ENCODE measurements at regions not wholly inside any gene's neighbourhood (a gene's known extent, or its start where the extent isn't known, plus 50 kb on each side); places are given as distances from the start of the nearest gene placed in this dataset.
A peak's percentile ranks its signal among the peaks of the same experiment; 100 is the strongest.

DNA sequence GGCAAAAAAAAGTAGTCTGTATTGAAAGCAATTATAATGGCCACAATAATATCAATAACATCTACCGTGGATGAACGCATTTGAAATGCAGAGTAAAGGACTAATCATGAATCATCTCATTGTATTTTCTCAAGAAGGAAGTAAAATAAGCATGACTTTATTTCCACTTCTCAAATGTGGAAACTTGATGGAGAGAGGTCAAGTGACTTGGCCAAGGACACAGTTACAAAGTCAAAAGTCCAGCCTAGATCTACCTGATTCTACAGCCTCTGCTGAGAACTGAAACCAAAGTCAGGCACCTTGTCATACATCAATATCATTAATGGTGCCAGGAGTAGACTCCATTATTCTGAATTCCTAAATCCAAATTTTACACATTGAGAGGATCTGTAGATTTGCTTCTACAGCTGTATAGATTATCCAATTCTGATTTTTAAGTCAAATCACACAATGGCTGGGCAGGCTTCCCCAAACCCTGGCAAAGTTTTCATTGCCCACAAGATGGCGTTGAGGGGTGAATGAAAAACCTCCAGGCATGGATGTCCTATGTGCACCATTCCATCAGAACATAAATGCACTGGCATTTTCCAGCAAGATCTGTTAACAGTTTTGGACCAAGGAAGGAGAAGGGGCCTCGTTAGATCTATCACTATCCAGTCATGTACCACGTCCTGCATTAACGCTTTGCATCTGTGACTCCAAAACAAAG lies 423.1 kb downstream of the MAFB start:
- peak; percentile 41 to 47 for DNase-seq

DNA sequence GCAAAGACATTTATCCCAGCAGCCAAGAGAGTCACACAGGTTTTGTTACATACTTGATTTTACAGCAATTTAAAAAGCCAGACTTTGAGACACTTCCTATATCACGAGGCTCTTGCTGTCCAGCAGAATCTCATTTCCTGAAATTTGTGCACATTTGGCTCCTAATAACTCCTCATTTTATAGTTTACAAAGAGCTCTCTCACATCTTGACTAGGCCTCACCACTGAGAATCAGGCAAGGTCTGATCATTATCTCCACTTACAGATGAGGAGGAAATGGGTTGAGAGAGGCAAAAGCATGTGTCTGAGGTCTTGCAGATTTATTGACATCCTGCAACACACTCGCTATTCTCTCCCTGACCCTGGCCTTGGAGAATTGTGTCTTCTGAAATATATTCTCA lies 426.8 kb downstream of the MAFB start:
- DNase-seq, result peak; percentile 16 to 19

DNA sequence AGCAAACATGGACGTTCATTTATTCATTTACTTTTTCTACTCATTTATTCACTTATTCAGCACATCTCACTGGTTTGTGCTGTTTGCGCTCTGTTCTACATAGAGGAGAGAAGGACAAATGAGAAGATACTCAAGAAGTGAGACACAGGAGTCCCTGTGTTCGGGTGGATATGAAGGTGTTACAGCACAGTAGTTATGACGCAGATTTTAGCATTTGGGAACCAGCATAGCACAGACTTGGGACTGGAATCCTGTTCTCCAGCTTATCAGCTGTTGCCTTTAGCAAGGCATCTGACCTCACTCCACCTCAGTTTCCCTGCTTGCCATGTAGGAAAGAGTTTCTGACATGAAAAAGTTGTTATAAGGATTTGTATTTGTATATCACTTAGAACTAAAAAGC lies 430.1 kb downstream of the MAFB start:
- DNase-seq, result no peak

DNA sequence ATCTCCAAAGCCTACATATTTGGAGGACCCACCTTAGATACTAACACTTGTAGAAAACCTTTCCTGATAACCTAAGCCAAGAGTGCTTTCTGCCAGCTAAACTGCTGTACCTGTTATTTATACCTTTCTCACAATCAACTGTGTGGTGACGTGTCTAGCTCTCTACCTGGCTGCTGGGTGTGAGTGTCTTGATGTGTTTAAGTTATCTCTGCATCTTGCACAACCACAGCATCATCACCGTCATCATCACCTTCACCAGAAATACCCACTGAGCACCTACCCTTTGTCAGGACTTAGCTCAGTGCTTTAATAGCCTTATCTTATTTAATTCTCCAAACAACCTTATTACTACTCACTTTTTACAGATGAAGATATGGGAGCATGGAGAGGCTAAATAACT lies 431.3 kb downstream of the MAFB start:
- DNase-seq, result no peak

DNA sequence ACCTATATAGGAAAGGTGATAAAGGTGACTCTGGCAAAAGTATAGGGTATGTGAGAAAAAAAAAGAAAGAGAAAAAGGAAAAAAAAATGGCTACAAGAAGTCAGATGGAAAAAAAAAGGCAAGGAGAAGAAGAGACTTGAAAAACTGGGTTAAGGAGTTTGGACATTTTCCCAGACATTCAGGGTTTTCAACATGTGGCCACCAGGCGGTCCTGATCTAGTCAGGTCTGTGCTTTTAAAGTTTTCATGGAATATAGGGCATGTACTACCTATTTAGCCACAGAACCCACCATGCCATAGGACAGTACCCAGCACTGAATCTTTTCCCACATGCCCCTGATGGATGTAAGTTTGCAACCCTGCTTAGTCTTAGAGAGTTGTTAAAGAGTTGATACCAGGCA lies 433.7 kb downstream of the MAFB start:
- no peak for DNase-seq

DNA sequence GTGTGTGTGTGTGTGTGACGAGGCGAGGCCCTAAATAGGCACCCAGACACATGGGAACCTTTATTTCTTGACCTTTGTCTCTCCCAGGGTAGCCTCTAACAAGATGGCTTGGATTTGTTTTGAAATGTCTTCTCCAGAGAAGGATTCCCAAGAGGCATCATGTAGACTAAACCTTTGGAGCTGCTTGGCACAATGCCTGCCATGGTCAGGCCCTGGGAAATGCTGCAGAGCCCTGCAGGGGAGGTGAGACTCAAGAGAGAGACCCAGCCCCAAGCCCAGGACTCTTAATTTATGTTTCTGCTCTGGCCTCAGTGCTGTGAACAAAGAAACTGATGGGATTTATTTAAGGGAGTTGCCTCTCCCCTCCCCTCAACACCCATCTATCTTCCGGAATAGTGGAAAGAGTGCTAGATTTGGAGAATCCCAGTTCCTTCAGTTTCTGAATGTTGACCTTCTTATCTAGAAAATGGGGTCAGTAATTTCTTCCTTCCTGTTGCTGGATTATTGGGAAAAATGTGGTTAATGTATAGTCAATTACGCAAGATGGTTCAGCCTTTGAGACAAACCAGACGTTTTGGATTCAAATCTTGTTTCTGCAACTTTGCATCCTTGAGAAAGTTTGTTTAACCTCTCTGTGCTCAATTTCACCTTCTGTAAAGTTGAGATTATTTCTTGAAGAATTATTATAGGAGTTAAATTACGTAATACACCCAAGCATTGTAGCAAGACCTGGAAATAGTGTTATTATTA lies 434.8 kb downstream of the MAFB start:
- DNase-seq, result no peak

DNA sequence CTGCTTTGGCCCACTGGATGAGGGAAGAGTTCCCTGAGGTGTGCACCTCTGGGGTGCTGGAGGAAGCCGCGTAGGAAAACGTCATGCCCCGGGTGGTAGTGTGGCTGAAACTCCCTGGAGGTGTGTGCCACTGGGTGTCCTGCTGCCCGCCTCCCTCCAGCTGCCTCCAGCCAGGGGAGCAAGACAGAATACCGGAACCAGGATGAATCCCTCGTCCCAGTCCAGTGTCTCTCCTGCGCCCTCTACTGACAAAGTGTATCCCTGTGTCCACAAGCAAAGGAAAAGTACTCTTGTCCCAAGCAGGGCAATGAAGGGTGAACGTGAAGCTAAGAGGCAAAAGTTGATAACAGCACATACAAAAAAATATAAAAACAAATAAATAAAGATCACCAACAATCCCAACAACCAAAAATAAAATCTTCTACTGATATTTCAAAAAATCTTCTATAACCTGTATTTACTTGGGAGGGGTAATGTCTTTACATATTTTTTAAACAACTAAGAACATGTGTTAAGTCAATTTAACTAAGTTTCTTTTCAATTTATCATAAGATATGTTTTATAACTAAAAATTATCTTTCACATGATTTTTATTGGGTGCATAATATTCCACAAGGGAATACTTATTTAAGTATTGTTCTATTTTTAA lies 437.6 kb downstream of the MAFB start:
- peak in 1 of 2 donors; percentile 48 for DNase-seq

DNA sequence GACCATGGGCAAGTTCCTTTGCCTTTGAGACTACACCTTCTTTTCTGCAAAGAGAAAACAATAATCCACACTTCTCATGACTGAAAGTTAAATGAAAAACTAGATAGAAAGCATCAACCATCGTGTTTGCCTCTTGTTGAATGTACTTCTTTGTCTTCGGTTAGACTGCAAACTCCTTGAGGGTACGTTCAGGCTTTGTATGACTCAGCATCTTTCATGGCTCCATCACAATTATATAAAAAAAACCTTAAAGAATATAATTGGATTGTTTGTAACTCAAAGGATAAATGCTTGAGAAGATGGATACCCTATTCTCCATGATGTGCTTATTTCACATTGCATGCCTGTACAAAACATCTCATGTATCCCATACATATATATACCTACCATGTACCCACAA lies 439.2 kb downstream of the MAFB start:
- no peak for DNase-seq

DNA sequence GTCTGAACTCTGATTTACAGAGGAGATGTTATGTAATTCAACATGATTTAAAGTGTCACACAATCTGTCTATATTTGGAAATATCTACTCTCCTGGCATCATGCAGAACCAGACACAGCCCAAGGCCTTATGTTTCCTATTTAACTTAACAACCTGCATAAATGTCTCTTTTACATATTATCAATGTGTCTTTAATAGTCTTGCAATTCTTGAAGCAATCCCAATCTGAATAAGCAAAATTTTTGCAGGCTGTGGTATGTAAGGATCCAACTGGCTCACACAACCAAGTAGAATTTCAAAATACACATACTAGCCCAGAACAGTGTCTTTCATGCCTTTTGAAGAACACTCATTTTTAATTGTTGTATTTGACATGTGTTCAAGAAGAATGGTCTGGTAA lies 443.2 kb downstream of the MAFB start:
- DNase-seq, result no peak

DNA sequence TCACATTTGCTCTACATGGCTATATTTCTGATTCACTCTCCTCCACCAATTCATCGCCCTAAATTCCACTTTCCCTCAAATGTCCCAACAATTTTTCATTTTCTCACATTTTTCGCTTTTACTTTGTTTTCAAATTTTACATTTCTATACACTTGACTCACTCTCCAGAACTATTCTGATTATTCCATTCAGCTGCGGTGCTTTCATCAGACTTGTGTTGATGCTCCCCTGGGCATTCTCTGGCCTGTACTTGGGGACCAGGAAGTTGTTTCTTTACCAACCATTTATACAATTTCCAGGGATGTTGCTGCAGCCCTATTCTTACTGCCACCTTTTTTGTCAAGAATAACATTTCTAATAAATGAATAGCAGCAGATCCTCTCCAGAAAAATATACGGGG lies 444.8 kb downstream of the MAFB start:
- no peak for DNase-seq

DNA sequence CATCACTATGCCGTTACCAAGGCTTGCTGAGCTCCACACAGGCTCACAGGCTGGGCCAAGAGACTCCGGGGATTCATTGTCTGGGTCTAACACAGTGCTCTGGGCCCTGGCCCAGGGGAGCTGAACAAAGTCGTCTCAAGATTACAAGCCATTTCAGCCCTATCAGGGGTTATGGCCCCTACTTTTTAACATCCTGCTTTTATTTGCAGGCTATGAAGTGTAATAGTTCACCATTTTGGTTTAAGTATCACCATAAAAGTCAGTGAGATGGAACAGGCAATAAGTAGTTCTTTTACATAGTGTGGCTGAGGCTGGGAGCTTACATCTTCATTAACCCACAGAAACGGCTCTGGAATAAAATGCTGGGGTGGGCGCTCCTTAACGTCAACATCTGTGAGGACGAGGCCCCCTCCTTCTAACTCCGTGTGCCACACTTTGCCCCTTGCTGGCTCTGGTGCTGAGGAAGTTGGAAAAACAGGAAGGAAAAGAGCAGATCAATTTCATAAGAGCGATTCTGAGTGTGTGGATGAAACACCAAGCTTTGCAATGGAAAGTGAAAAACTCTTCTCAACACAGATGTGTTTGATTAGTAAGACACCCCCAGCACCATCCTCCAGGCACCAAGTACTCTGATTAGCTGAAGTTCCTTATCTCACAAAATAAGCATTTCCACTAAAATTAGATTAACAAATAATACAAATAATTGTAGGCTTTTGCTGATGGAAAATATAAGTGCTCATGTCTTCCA lies 447.3 kb downstream of the MAFB start:
- DNase-seq, result peak; percentile 39 to 46

DNA sequence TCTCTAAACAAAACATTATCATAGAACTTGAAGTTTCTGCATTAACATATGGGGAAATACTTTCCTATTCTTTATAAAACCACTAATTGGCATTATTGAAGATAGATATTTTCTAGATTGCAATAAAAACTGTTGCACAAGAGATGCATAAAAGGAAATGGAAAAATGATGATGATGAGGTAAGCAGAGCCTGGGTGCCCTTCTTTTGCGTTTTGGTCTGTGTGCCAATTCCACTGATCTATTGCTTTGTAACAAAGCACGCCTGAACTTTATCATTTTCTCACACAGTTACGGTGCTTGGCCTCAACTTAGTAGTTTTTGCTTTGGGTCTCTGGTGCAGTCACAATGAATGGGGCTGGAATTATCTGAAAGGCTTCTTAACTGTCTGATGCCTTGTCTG lies 450.5 kb downstream of the MAFB start:
- DNase-seq, result no peak

DNA sequence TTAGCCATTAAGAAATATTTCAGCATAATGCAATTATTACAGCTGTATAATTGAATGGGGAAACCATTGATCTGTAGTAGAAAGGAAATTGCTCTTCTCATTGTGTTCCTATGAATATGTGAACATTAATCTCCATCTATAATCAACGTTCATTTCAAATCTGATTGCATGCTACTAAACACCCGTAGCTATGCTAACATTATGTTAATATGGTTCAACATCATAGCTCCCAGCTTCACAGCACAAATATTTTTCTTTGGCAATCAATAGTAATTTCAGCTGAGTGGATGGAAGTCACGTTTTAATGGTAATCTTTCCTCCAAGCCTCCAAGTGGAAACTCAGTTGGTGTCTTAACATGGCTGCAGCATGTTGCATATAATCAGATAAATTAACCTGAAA lies 454.4 kb downstream of the MAFB start:
- DNase-seq, result no peak

DNA sequence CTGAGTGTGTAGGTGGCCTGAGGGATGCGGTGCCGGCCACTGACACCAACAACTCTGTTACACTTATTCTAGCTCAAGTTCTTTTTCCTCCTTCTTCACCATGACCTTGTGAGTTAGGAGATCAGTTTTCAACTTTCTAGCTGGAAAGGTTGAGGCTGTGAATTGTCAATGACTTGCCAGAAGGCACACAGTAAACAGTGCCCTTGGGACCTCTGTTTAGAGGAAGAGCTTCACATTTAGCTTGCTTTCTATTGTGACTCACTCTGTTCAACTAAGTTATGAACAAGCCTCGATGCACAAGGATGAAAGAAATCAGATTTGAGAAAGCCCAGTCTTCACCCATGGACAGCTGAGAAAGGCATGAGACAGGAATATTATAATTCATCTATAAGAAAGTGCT lies 455.6 kb downstream of the MAFB start:
- no peak for DNase-seq

DNA sequence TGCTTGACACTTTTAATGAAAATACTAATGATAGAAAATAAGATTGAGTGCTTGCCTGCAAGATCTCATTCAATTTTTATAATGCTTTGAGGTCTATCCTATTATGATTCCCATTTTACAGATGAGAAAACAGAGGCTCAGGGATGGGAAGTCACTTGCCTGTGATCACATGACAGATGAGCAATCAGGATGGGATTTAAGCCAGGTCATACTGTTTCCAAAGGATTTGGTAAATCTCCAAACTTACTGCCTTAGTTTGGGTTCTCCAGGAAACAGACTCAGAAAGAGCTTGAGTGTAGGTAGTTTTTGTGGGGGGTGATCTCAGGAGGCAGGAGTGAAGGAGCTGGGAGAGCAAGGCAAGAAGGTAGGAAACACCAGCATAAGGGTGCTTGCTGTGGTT lies 456.3 kb downstream of the MAFB start:
- DNase-seq, result no peak

DNA sequence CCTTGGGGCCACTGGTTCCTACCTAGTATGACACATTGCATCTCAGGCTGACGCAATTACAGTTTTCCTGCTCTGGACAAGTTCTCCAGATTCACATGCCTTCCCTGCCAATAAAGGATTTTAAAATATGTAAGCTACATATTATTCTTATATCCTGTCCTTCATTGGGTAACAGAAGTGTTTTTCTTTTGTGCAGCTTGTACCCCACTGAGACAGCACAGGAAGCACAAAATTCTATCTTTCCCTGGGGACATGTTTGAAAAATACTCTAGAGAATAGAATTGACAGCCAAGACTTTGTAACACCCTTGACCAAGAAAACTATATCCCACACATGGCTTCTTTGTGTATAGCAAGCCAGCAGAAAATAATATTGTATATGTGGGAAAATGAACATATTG lies 456.8 kb downstream of the MAFB start:
- DNase-seq, result no peak

DNA sequence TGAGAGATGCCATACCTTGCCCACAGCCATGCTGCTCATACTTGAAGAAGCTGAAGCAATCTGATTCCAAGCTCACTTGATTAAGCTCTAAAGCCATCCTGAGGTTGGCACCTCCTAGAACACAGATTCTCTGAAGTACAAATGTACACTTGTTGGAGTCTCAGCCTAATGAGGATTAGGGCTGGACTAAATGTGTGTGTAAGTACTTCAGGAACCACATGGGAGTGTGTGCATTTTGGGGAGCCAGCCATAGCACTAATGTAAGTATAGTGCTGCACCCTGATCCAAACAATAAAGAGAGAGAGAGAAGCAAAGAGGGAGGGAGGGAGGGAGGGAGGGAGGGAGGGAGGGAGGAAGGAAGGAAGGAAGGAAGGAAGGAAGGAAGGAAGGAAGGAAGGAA lies 458.6 kb downstream of the MAFB start:
- DNase-seq, result no peak

DNA sequence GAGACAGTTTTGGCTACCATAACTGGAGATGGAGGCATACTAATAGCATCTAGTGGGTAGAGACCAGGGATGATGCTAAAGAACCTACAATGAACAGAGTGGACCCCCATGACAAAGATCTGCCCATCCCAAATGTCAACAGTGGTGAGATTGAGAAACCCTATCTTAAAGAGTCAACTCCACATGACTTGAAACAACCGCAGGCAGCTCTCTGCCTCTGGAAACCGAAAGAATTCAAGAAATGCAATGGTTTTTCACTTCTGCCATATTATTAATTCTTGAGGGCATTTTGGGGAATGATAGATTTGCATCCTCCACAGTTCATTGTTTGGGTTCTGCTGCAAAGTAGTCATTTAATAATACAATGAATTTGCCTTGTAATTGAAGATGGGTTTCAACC lies 463.4 kb downstream of the MAFB start:
- no peak for DNase-seq

DNA sequence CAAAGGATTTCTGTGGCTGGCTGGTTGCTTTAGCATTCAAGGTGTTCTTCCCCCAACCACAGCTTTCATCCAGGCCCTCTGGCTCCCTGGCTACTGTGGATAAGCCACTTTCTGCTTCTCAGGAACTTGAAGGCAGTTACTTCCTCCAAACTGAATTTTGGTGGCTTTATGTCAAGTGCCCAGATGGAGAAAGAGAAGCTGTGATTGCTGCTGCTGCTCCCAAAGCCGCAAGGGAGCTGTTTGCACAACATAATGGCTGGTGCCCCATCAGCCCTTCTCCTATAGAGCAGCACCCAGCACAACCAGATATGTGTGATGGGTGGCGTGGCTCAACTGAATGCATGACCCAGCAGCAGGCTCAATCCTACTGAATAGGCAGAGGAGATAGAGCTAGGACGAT lies 465.2 kb downstream of the MAFB start:
- DNase-seq, result no peak

DNA sequence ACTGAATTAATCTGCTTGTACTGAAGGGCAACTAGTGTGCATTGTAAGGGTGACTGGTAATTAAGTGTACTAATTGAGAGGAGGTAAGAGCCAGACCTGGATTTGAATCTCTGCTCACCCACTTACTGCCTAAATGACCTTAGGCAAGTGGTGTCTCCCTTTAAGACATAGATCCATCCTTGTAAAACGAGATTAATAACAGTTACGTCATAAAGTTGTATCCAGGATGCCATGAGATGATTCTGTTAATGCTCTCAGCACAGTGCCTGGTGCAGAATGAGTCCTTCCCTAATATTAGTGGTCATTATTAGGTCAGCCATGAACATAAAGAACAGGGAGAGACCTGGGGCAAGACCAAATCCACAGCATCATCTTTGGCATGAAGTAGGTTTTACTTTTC lies 470.1 kb downstream of the MAFB start:
- no peak for DNase-seq

DNA sequence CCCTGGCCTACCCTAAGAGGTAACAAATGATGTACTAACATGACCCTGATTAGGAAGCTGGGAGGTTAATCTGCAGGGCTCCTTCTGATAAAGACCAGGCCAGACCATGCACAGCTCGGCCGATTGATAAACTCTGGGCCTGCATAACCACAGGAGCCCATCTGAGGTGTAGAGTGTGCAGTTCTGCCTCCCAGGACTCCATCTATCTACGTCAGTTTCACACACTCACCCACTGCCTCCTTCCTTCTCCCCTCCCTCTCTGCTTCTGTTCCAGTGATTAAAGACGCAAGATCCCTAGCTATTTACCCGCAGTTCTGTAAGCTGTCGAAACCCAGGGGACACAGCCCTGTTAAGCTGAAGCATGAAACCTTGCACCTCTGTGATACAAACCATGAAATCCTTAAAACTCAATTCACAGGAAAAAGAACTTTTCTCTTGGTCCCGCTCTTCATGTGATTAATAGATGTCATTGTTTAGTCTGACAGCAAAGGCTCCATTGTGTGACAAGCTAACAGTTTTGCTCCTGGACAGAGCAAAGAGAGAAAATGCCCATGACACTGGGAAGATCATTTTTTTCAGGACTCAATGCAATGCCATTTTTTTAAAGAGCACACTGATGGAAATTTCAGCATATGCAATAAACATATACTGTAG lies 470.6 kb downstream of the MAFB start:
- DNase-seq, result no peak

DNA sequence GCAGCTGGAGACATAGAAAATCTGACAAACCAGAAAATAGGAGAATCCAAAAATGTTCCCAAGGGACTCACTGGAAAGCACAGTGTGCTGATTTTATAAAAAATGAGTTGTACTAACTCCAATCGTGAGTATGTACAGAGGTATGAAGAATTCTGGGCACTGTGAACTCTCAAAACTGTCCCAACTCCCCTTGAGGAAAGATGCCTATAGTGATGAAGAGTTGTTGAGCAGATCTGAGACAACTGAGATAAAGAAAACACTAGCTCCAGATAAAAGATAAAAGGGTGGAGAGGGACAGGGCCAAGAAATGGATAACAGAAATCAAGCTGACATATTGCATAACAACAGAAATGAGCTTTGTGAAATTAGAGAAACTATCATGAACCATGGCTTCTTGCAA lies 481.4 kb downstream of the MAFB start:
- DNase-seq, result no peak

DNA sequence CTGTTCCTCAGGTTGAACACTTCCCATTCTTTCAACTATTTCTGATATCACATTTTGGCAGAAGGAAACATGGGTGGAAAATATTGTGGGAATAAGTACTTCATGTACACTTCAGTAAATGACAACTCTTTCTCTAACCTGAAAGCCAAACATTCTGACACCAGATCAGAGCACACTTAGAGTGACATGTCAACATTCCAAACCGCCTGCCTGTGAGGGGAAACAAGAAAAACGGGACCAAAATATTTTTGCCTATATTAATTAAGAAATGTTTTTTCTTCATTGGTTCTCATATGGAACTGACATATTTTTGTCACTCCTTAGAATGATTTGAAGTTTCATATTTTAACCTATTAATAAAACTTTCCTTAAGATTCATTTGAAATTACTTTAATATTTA lies 483.1 kb downstream of the MAFB start:
- no peak for DNase-seq
